ENCODE measurements at regions not wholly inside any gene's neighbourhood (a gene's known extent, or its start where the extent isn't known, plus 50 kb on each side); places are given as distances from the start of the nearest gene placed in this dataset.
"Not testable (repeated sequence)": the region's sequence is repeated elsewhere in the genome, so short reads cannot be mapped to it uniquely, and the experiment has no call there.

- no peak for TF ChIP-seq CTCF (IDR thresholded peaks at IDR 0.05)
- TF ChIP-seq ZFX (IDR thresholded peaks at IDR 0.05; ENCODE audit: borderline replicate concordance): no peak
These were observed 382.4 kb downstream of the MAT2B start for GRCh38 chr5:163887854-163888253.

GRCh38 chr5:163888366-163888765, 382.9 kb downstream of the MAT2B start:
- no peak for TF ChIP-seq CTCF (IDR thresholded peaks at IDR 0.05)
- no peak for TF ChIP-seq ZFX (IDR thresholded peaks at IDR 0.05; ENCODE audit: borderline replicate concordance)
- no peak overlapping the region for H3K27ac ChIP-seq

More at GRCh38 chr5:163887854-163888253, 382.4 kb downstream of the MAT2B start:
- no peak overlapping the region for H3K27ac ChIP-seq

GRCh38 chr5:163889369-163889768, 383.9 kb downstream of the MAT2B start:
- TF ChIP-seq ZFX (IDR thresholded peaks at IDR 0.05; ENCODE audit: borderline replicate concordance): no peak
- TF ChIP-seq CTCF (IDR thresholded peaks at IDR 0.05): no peak
- H3K27ac ChIP-seq: no peak overlapping the region

- no peak overlapping the region for H3K27ac ChIP-seq
- no peak for TF ChIP-seq ZFX (IDR thresholded peaks at IDR 0.05; ENCODE audit: borderline replicate concordance)
- no peak for TF ChIP-seq CTCF (IDR thresholded peaks at IDR 0.05)
These were observed 384.8 kb downstream of the MAT2B start for GRCh38 chr5:163890261-163890660.

GRCh38 chr5:163893281-163893680, 387.9 kb downstream of the MAT2B start:
- TF ChIP-seq CTCF (IDR thresholded peaks at IDR 0.05): no peak
- TF ChIP-seq ZFX (IDR thresholded peaks at IDR 0.05; ENCODE audit: borderline replicate concordance): no peak

GRCh38 chr5:163894645-163895044, 389.2 kb downstream of the MAT2B start:
- no peak overlapping the region for H3K27ac ChIP-seq
- no peak for TF ChIP-seq CTCF (IDR thresholded peaks at IDR 0.05)
- TF ChIP-seq ZFX (IDR thresholded peaks at IDR 0.05; ENCODE audit: borderline replicate concordance): no peak

More at GRCh38 chr5:163893281-163893680, 387.9 kb downstream of the MAT2B start:
- H3K27ac ChIP-seq: no peak overlapping the region

GRCh38 chr5:163898873-163899272, 393.5 kb downstream of the MAT2B start:
- H3K27ac ChIP-seq: no peak overlapping the region
- TF ChIP-seq CTCF (IDR thresholded peaks at IDR 0.05) (no peak), ZFX (IDR thresholded peaks at IDR 0.05; ENCODE audit: borderline replicate concordance) (no peak)

GRCh38 chr5:163907783-163908182, 402.4 kb downstream of the MAT2B start:
- H3K27ac ChIP-seq: not testable (repeated sequence)
